RWPE1 (cell line): ENCODE measurements at regions not wholly inside any gene's neighbourhood (a gene's known extent, or its start where the extent isn't known, plus 50 kb on each side); places are given as distances from the start of the nearest gene placed in this dataset.

Experiments used
- CTCF ChIA-PET: fragments of 350-600 bp; sonication (Branson Sonifier 250); formaldehyde crosslinking; extraction: SDS; loops from one replicate; lab custom pipeline; 2021; lab: Yijun Ruan, JAX
- POLR2A ChIA-PET: fragments of 400-600 bp; formaldehyde crosslinking; extraction: SDS; loops from one replicate; lab custom pipeline; 2020; ENCODE audit warnings: antibody characterized with exemption; ENCODE audit not compliant: low non-redundant PET; lab: Yijun Ruan, JAX
- DNase-seq: peaks from one replicate; pipeline ENCODE4 v3.0.0; 2012; ENCODE audit warnings: low spot score
- H3K27ac ChIP-seq: fragments of 450-650 bp; 2 replicates; pipeline ENCODE4 v1.5.1; 2017
- TF ChIP-seq, protein P1 (sequence below): fragments of 450-650 bp; conservative IDR thresholded peaks from 2 replicates; pipeline ENCODE4 v1.5.1; 2017; ENCODE audit warnings: low read depth, mild to moderate bottlenecking

DNA sequence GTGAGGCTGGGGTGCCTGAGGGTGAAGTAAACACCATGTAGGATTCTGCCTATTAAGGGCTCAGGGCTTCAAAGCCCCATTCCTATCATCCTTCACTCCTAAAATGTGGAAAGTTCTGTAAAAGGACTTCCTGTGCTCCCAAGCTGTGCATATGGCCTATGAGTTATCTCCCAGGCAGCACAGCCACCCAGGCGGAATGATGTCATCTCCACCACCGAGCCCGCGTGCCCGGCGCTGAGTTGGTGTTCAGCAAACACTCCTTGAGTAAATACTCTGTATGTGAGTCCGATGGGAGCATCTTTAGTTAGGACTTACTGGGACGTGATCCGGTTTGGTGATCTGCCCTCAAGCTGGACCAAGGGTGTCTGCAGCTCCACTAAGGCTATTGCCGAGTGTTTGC lies 437.3 kb downstream of the MED13L start:
- CTCF ChIA-PET = no interaction called here
- TF ChIP-seq, protein P1, sequence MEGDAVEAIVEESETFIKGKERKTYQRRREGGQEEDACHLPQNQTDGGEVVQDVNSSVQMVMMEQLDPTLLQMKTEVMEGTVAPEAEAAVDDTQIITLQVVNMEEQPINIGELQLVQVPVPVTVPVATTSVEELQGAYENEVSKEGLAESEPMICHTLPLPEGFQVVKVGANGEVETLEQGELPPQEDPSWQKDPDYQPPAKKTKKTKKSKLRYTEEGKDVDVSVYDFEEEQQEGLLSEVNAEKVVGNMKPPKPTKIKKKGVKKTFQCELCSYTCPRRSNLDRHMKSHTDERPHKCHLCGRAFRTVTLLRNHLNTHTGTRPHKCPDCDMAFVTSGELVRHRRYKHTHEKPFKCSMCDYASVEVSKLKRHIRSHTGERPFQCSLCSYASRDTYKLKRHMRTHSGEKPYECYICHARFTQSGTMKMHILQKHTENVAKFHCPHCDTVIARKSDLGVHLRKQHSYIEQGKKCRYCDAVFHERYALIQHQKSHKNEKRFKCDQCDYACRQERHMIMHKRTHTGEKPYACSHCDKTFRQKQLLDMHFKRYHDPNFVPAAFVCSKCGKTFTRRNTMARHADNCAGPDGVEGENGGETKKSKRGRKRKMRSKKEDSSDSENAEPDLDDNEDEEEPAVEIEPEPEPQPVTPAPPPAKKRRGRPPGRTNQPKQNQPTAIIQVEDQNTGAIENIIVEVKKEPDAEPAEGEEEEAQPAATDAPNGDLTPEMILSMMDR = no peak
- H3K27ac ChIP-seq = no peak overlapping the region
- DNase-seq = no peak
- POLR2A ChIA-PET = no interaction called here

DNA sequence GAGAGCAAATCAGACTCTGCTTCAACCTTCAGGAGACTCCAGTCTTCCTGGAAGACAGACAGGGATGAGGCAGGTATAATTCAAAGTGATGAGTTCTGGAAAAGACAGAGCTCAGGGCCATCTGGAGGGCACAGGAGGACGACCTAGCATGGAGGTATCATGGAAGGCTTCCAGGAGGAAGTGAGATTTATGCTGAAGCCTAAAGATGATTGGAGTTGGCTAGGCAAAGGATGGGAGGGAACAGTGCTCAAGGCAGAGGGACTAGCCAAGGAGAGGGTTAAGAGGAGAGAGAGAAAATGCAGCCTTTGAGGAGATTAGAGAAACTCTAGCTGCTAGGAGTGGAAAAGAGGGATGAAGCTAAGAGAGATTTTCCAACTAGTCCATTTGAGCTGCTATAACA lies 438.5 kb downstream of the MED13L start:
- no peak overlapping the region for H3K27ac ChIP-seq
- POLR2A ChIA-PET = no interaction called here
- no peak for DNase-seq
- CTCF ChIA-PET = no interaction called here
- TF ChIP-seq, protein P1 = no peak

DNA sequence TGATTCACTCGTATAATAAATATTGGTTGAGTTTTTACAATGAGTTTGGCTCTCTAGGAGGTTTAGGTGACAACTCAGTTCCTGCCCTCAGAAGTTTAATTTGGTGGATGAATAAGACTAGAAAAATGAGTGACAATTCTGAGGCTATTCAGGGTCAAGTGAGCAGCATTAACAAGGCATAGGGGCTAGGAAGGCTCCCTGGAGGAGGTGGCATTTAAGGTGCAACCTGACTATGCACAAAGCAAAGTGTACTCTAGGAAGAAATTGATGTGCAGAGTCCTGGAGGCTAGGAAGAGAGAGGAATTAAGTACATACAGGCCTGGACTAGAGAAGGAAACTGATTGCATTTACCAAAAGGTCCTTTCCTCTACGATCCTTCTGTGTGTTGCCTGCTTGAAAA lies 440.3 kb downstream of the MED13L start:
- TF ChIP-seq, protein P1 = no peak
- POLR2A ChIA-PET = no interaction called here
- no peak overlapping the region for H3K27ac ChIP-seq
- no peak for DNase-seq
- CTCF ChIA-PET = no interaction called here

DNA sequence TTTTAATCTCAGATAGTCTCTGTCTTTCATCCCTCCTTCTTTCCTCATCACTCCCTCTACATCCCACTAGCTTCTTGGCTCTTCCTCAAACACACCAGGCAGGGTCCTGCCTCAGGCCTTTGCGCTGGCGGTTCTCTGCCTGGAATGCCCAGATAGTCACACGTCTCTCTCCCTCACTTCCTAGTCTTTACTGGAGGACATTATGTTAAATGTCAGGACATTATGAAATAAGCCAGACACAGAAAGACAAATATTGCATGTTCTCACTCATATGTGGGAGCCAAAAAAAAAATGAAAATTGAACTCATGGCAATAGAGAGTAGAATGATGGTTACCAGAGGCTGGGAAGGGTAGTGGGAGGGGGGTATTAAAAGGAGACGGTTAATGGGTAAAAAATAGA lies 442.0 kb downstream of the MED13L start:
- ChIA-PET POLR2A (no interaction called here), CTCF (interaction anchor here (0.7 kb wide), 1 partner anchor 1284 kb away, joined by 3 read pairs; no protein-coding TSS in a partner anchor)
- TF ChIP-seq, protein P1 = no peak
- no peak for DNase-seq
- no peak overlapping the region for H3K27ac ChIP-seq

DNA sequence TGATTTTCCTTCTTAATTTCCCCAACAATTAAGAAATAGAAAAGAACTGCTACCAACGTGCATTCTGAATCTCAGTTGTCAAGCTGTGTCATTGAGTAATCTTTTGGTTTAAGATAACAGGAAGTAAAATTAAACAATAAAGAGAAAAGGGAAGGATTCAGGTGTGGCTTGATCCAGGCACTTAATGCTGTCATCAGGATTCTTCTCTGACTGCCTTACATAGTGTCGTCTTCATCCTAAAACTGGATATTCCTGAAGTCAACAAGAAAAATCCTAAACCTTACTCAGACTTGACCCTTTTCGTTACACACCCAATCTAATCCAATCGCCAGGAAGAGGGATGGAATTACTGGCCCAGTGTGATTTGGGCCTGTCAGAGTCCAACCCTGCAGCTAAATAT lies 443.8 kb downstream of the MED13L start:
- H3K27ac ChIP-seq = no peak overlapping the region
- TF ChIP-seq, protein P1 = no peak
- no peak for DNase-seq
- CTCF ChIA-PET = interaction anchor here (1.0 kb wide), 1 partner anchor 11 kb away, joined by 3 read pairs; no protein-coding TSS in a partner anchor
- POLR2A ChIA-PET = no interaction called here

DNA sequence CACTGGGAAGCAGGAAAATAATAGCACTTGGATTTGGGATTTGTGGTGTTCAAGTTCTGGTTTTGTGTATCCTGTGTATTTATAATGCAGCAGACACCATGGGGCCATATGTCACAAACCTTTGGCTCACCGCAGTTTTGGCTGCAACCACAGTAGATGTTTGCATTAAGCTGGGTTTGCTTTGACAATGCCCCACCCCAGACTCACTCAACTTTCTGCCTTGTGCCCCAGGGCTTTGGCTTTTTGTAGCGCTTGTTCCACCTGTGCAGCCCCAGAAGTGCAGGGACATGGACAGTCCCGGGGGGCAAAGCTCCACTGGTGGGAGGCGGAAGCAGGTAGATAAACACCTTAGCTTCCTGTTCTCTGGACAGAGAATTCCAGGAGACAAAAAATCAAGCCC lies 446.9 kb downstream of the MED13L start:
- ChIA-PET POLR2A (no interaction called here), CTCF (interaction anchor here (0.5 kb wide), 1 partner anchor 814 kb away, joined by 3 read pairs; no protein-coding TSS in a partner anchor)
- DNase-seq = no peak
- no peak overlapping the region for H3K27ac ChIP-seq
- TF ChIP-seq, protein P1 = no peak
